ENCODE measurements at regions not wholly inside any gene's neighbourhood (a gene's known extent, or its start where the extent isn't known, plus 50 kb on each side); places are given as distances from the start of the nearest gene placed in this dataset.

DNA sequence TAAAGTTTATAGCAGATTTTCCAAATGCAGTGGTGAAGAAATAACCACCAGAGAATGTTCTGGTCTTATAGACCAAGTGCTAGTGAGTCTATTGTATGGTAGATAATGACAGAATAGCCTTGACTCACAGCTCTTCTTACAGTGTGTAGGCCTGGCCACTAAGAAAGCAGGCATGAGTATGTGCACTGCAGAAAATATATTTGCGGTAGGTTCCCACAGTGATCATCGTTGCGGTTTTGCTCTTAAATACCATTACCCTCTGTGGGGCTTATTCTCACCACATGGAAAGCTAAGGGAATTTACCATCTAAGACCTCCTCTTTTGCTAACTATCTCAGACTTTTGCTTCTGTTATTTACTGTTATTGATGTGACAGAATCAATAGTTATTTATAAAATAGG lies 212.3 kb upstream of the SYNDIG1 start:
- H3K27me3 ChIP-seq (ENCODE audit: control insufficient read depth, insufficient read depth, low read length, poor library complexity, severe bottlenecking) = no peaks in the 10 kb centered on the region
- no peak overlapping the region for H3K4me3 ChIP-seq (ENCODE audit: low read length)
- H3K4me3 Mint-ChIP-seq = no peak overlapping the region
- peaks cover 1% of the 10 kb centered on the region for H3K27me3 Mint-ChIP-seq (ENCODE audit: insufficient read depth)
- no peaks in the 10 kb centered on the region for H3K9me3 Mint-ChIP-seq
- H3K36me3 ChIP-seq (ENCODE audit: control insufficient read depth, insufficient read depth, low read length) = no peaks in the 10 kb centered on the region
- peaks cover 6% of the 10 kb centered on the region for H3K4me1 Mint-ChIP-seq
- H3K36me3 Mint-ChIP-seq (ENCODE audit: low read depth) = no peaks in the 10 kb centered on the region
- no peak overlapping the region for H3K9ac ChIP-seq (ENCODE audit: extremely low read depth, low read length, poor library complexity, severe bottlenecking)
- WGBS, 2 experiments (ENCODE audit: insufficient coverage in 1 of 2, insufficient read length in 1 of 2) = 91 to 96% methylated on average over 3 of the region's 3 CpGs
- TF ChIP-seq CTCF (conservative IDR thresholded peaks at IDR 0.05) = no peak
- no peak for DNase-seq
- H3K27ac ChIP-seq (ENCODE audit: low read depth, low read length) = no peak overlapping the region
- no peaks in the 10 kb centered on the region for H3K9me3 ChIP-seq (ENCODE audit: control insufficient read depth, low read length)
- H3K4me1 ChIP-seq (ENCODE audit: control insufficient read depth, insufficient read depth, low read length) = no peaks in the 10 kb centered on the region
- no peak overlapping the region for H3K27ac Mint-ChIP-seq

DNA sequence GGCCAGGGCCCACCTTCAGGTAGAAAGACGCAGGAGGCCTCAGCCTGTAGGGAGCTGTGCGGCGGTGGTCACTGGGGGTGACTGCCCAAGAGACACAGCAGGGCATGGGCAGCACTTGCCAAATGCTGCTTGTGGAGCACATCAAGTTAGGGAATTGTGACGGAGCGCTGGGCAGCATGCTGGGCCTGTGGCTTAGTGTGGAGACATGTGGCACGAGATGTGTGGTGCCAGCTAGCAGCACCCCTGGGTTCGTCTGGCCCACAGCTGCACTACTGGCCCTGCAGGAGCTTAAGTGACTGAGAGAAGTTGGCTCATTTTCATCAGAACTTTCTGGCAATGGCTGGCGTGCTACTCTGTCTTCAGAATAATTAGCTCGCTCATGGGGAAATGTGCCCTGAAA lies 213.1 kb upstream of the SYNDIG1 start:
- Mint-ChIP-seq H3K27me3 (ENCODE audit: insufficient read depth) (peaks cover 5% of the 10 kb centered on the region), H3K4me3 (no peak overlapping the region), H3K36me3 (ENCODE audit: low read depth) (no peaks in the 10 kb centered on the region), H3K27ac (no peak overlapping the region), H3K4me1 (peaks cover 6% of the 10 kb centered on the region), H3K9me3 (no peaks in the 10 kb centered on the region)
- DNase-seq = no peak
- Histone ChIP-seq H3K9ac (ENCODE audit: extremely low read depth, low read length, poor library complexity, severe bottlenecking) (no peak overlapping the region), H3K36me3 (ENCODE audit: control insufficient read depth, insufficient read depth, low read length) (no peaks in the 10 kb centered on the region), H3K9me3 (ENCODE audit: control insufficient read depth, low read length) (no peaks in the 10 kb centered on the region), H3K27ac (ENCODE audit: low read depth, low read length) (no peak overlapping the region), H3K4me1 (ENCODE audit: control insufficient read depth, insufficient read depth, low read length) (no peaks in the 10 kb centered on the region), H3K4me3 (ENCODE audit: low read length) (no peak overlapping the region), H3K27me3 (ENCODE audit: control insufficient read depth, insufficient read depth, low read length, poor library complexity, severe bottlenecking) (no peaks in the 10 kb centered on the region)
- WGBS, 2 experiments (ENCODE audit: insufficient coverage in 1 of 2, insufficient read length in 1 of 2) = 90 to 100% methylated on average over 8 to 9 of the region's 9 CpGs
- no peak for TF ChIP-seq CTCF (conservative IDR thresholded peaks at IDR 0.05)

DNA sequence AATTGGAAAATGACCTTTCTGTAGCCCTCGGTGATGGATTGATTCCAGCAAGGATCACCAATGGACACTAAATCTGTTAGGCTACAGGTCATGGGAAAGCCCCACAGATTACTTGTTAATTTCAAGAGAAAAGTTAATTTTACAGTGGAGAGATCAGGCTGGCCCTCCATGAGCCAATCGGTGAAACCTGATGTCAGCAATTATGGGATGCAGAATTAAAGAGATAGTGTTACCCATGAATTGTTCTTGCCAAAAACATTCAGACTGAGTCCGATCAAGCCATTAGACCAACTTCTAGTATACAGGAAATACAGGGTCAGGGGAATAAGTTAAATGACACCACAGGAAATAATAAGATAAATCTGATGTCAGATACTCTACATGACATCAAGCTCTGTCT lies 214.9 kb upstream of the SYNDIG1 start:
- Histone ChIP-seq H3K36me3 (ENCODE audit: control insufficient read depth, insufficient read depth, low read length) (no peaks in the 10 kb centered on the region), H3K9me3 (ENCODE audit: control insufficient read depth, low read length) (no peaks in the 10 kb centered on the region), H3K4me3 (ENCODE audit: low read length) (no peak overlapping the region), H3K27ac (ENCODE audit: low read depth, low read length) (no peak overlapping the region), H3K9ac (ENCODE audit: extremely low read depth, low read length, poor library complexity, severe bottlenecking) (no peak overlapping the region), H3K27me3 (ENCODE audit: control insufficient read depth, insufficient read depth, low read length, poor library complexity, severe bottlenecking) (no peaks in the 10 kb centered on the region), H3K4me1 (ENCODE audit: control insufficient read depth, insufficient read depth, low read length) (no peaks in the 10 kb centered on the region)
- 93 to 96% methylated on average over 2 to 3 of the region's 3 CpGs for WGBS, 2 experiments (ENCODE audit: insufficient coverage in 1 of 2, insufficient read length in 1 of 2)
- no peaks in the 10 kb centered on the region for H3K36me3 Mint-ChIP-seq (ENCODE audit: low read depth)
- H3K27ac Mint-ChIP-seq = no peak overlapping the region
- H3K27me3 Mint-ChIP-seq (ENCODE audit: insufficient read depth) = peaks cover 6% of the 10 kb centered on the region
- no peak for TF ChIP-seq CTCF (conservative IDR thresholded peaks at IDR 0.05)
- peaks cover 6% of the 10 kb centered on the region for H3K4me1 Mint-ChIP-seq
- no peak for DNase-seq
- H3K4me3 Mint-ChIP-seq = no peak overlapping the region
- no peaks in the 10 kb centered on the region for H3K9me3 Mint-ChIP-seq
